H1 (cell line): ENCODE measurements at regions not wholly inside any gene's neighbourhood (a gene's known extent, or its start where the extent isn't known, plus 50 kb on each side); places are given as distances from the start of the nearest gene placed in this dataset.

Source experiments
- BACH1 ChIP-seq: IDR thresholded peaks from 2 replicates; pipeline ENCODE4 v1.6.1; 2012; ENCODE audit warnings: low read length, improper control_type of control experiment
- EZH2 ChIP-seq: fragments of 200-600 bp; sonication (generic); IDR thresholded peaks from 2 replicates; pipeline ENCODE4 v1.7.1; 2012; ENCODE audit warnings: low read depth, mild to moderate bottlenecking, moderate library complexity, low read length, inconsistent platforms; ENCODE audit not compliant: severe bottlenecking
- GABPA ChIP-seq: IDR thresholded peaks from 2 replicates; pipeline ENCODE4 v1.6.1; 2011; ENCODE audit warnings: mild to moderate bottlenecking, low read length, moderate library complexity, borderline replicate concordance; ENCODE audit not compliant: insufficient read depth
- SIN3A ChIP-seq, 2 experiments: IDR thresholded peaks in 1 of 2; conservative IDR thresholded peaks in 1 of 2; 2 replicates each; pipeline ENCODE4 v1.6.1; 2011 to 2012; ENCODE audit warnings: low read length in 2 of 2, improper control_type of control experiment in 1 of 2, low read depth in 1 of 2, mild to moderate bottlenecking in 1 of 2
- TF ChIP-seq, protein P1 (sequence below): IDR thresholded peaks from 2 replicates; pipeline ENCODE4 v1.6.1; 2011; ENCODE audit warnings: low read depth, mild to moderate bottlenecking, low read length; ENCODE audit not compliant: insufficient read depth

GRCh38 chr4:75254745-75255144 is 259.5 kb downstream of the RCHY1 start:
- TF ChIP-seq SIN3A (conservative IDR thresholded peaks at IDR 0.05 in 1 of 2, IDR thresholded peaks at IDR 0.05 in 1 of 2; ENCODE audit: low read depth in 1 of 2, low read length in 2 of 2): no peak
- no peak for TF ChIP-seq EZH2
- no peak for TF ChIP-seq GABPA
- TF ChIP-seq, protein P1, sequence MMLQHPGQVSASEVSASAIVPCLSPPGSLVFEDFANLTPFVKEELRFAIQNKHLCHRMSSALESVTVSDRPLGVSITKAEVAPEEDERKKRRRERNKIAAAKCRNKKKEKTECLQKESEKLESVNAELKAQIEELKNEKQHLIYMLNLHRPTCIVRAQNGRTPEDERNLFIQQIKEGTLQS: no peak
- TF ChIP-seq BACH1: no peak
